HG02763 (cell line): ENCODE measurements at regions not wholly inside any gene's neighbourhood (a gene's known extent, or its start where the extent isn't known, plus 50 kb on each side); places are given as distances from the start of the nearest gene placed in this dataset.

Experiments used
- ATAC-seq: cut with Tn5 transposase; IDR thresholded peaks from one replicate; pipeline ENCODE4 v1.9.1; 2021; ENCODE audit warnings: mild to moderate bottlenecking, moderate library complexity; ENCODE audit not compliant: unreplicated experiment

GRCh38 chr18:56096861-56097260, 508.9 kb upstream of the TCF4 start:
- no peak for ATAC-seq

GRCh38 chr18:56089612-56090258, 501.7 kb upstream of the TCF4 start:
- no peak for ATAC-seq

- ATAC-seq, result no peak
Measured at GRCh38 chr18:56086786-56087185, 498.8 kb upstream of the TCF4 start.

- no peak for ATAC-seq
Measured at GRCh38 chr18:56086176-56086575, 498.2 kb upstream of the TCF4 start.

GRCh38 chr18:56085551-56085950, 497.6 kb upstream of the TCF4 start:
- ATAC-seq, result no peak

- ATAC-seq, result no peak
Measured at GRCh38 chr18:56083523-56084287, 495.7 kb upstream of the TCF4 start.

GRCh38 chr18:56083097-56083521, 495.1 kb upstream of the TCF4 start:
- no peak for ATAC-seq

GRCh38 chr18:56076723-56077122, 488.7 kb upstream of the TCF4 start:
- ATAC-seq, result no peak

- ATAC-seq, result no peak
Measured at GRCh38 chr18:56068701-56069100, 480.7 kb upstream of the TCF4 start.

- ATAC-seq, result no peak
Measured at GRCh38 chr18:56067969-56068671, 480.1 kb upstream of the TCF4 start.

- ATAC-seq, result no peak
Measured at GRCh38 chr18:56067214-56067894, 479.4 kb upstream of the TCF4 start.

- ATAC-seq, result no peak
Measured at GRCh38 chr18:56066524-56067213, 478.7 kb upstream of the TCF4 start.

- ATAC-seq, result no peak
Measured at GRCh38 chr18:56065086-56065485, 477.1 kb upstream of the TCF4 start.

- no peak for ATAC-seq
Measured at GRCh38 chr18:56062931-56063330, 474.9 kb upstream of the TCF4 start.

- no peak for ATAC-seq
Measured at GRCh38 chr18:56060967-56061541, 473.1 kb upstream of the TCF4 start.

- no peak for ATAC-seq
Measured at GRCh38 chr18:56052202-56052601, 464.2 kb upstream of the TCF4 start.

- no peak for ATAC-seq
Measured at GRCh38 chr18:56044239-56044638, 456.2 kb upstream of the TCF4 start.

GRCh38 chr18:56043641-56044061, 455.7 kb upstream of the TCF4 start:
- no peak for ATAC-seq

- no peak for ATAC-seq
Measured at GRCh38 chr18:56042915-56043536, 455.0 kb upstream of the TCF4 start.
